Left ventricle myocardium superior (tissue), 1 donor: ENCODE measurements at regions not wholly inside any gene's neighbourhood (a gene's known extent, or its start where the extent isn't known, plus 50 kb on each side); places are given as distances from the start of the nearest gene placed in this dataset.
"Not testable (repeated sequence)": the region's sequence is repeated elsewhere in the genome, so short reads cannot be mapped to it uniquely, and the experiment has no call there.

Source experiments
- ATAC-seq: fragments of 200-7000 bp; cut with Tn5 transposase; one replicate; pipeline ENCODE4 v1.9.1; 2020; ENCODE audit warnings: mild to moderate bottlenecking, moderate library complexity
- DNase-seq: peaks from one replicate; pipeline ENCODE4 v3.0.0-alpha.2; 2020
- intact Hi-C: fragments of 100-400 bp; cut with micrococcal nuclease; formaldehyde crosslinking; loops from one replicate; pipeline ENCODE4 v1.11.0; 2022
- donor health status: DM: no; HTN: yes; CAD: no; lungs with severe emphysema.

- DNase-seq (no peak), ATAC-seq (no peak)
- intact Hi-C loops: no loop called here
These were observed 77.8 kb downstream of the TEX36 start for GRCh38 chr10:125605167-125605566.

GRCh38 chr10:125602825-125603224 is 80.1 kb downstream of the TEX36 start:
- DNase-seq: no peak
- intact Hi-C loops: no loop called here
- ATAC-seq: no peak

GRCh38 chr10:125599194-125599593 is 83.8 kb downstream of the TEX36 start:
- ATAC-seq (no peak), DNase-seq (no peak)
- intact Hi-C loops: no loop called here

- ATAC-seq (no peak), DNase-seq (no peak)
- intact Hi-C loops: no loop called here
These were observed 87.1 kb downstream of the TEX36 start for GRCh38 chr10:125595911-125596310.

GRCh38 chr10:125593644-125594043 is 89.3 kb downstream of the TEX36 start:
- intact Hi-C loops: no loop called here
- DNase-seq (no peak), ATAC-seq (no peak)

- ATAC-seq (no peak), DNase-seq (no peak)
- intact Hi-C loops: no loop called here
These were observed 90.1 kb downstream of the TEX36 start for GRCh38 chr10:125592897-125593296.

- ATAC-seq (no peak), DNase-seq (no peak)
- intact Hi-C loops: no loop called here
These were observed 91.1 kb downstream of the TEX36 start for GRCh38 chr10:125591886-125592285.

- intact Hi-C loops, ATAC-seq, DNase-seq: not testable (repeated sequence)
These were observed 94.2 kb downstream of the TEX36 start for GRCh38 chr10:125588738-125589137.

GRCh38 chr10:125584954-125585353 is 98.0 kb downstream of the TEX36 start:
- intact Hi-C loops: no loop called here
- no peak for DNase-seq
- no peak for ATAC-seq

GRCh38 chr10:125578658-125579315 is 104.2 kb downstream of the TEX36 start:
- no peak for ATAC-seq
- DNase-seq: no peak
- intact Hi-C loops: no loop called here

- intact Hi-C loops: no loop called here
- ATAC-seq (no peak), DNase-seq (no peak)
These were observed 107.1 kb downstream of the TEX36 start for GRCh38 chr10:125575843-125576242.

GRCh38 chr10:125568156-125568555 is 114.8 kb downstream of the TEX36 start:
- ATAC-seq: no peak
- intact Hi-C loops: no loop called here
- no peak for DNase-seq

- intact Hi-C loops: no loop called here
- no peak for ATAC-seq
- DNase-seq: no peak
These were observed 115.4 kb downstream of the TEX36 start for GRCh38 chr10:125567529-125567928.

- no peak for ATAC-seq
- intact Hi-C loops: no loop called here
- DNase-seq: no peak
These were observed 117.9 kb downstream of the TEX36 start for GRCh38 chr10:125565046-125565445.

- intact Hi-C loops: no loop called here
- DNase-seq (no peak), ATAC-seq (no peak)
These were observed 118.4 kb downstream of the TEX36 start for GRCh38 chr10:125564570-125564969.

- intact Hi-C loops: no loop called here
- DNase-seq: no peak
- ATAC-seq: no peak
These were observed 120.2 kb downstream of the TEX36 start for GRCh38 chr10:125562737-125563136.

GRCh38 chr10:125560947-125561346 is 122.0 kb downstream of the TEX36 start:
- intact Hi-C loops: no loop called here
- no peak for ATAC-seq
- DNase-seq: no peak

GRCh38 chr10:125559210-125559609 is 123.8 kb downstream of the TEX36 start:
- ATAC-seq (no peak), DNase-seq (no peak)
- intact Hi-C loops: no loop called here

- ATAC-seq (no peak), DNase-seq (no peak)
- intact Hi-C loops: no loop called here
These were observed 125.0 kb downstream of the TEX36 start for GRCh38 chr10:125557801-125558505.

- intact Hi-C loops: no loop called here
- ATAC-seq: no peak
- no peak for DNase-seq
These were observed 125.7 kb downstream of the TEX36 start for GRCh38 chr10:125557311-125557710.

GRCh38 chr10:125556882-125557281 is 126.1 kb downstream of the TEX36 start:
- intact Hi-C loops: no loop called here
- no peak for ATAC-seq
- no peak for DNase-seq
